ENCODE measurements at regions not wholly inside any gene's neighbourhood (a gene's known extent, or its start where the extent isn't known, plus 50 kb on each side); places are given as distances from the start of the nearest gene placed in this dataset.

- Histone ChIP-seq H2AFZ (ENCODE audit: low read depth, low read length) (no peak overlapping the region), H3K4me2 (ENCODE audit: insufficient read depth, low read length) (no peak overlapping the region)
- in situ Hi-C loops (cut with MboI) = loop anchor here (25.0 kb wide), 1 partner anchor 388 kb away; no protein-coding TSS in a partner anchor
- TF ChIP-seq C11orf30 (IDR thresholded peaks at IDR 0.05; ENCODE audit: low read depth) (no peak), MIER1 (IDR thresholded peaks at IDR 0.05; ENCODE audit: low read depth) (no peak), ZNF511 (CRISPR knock-in tag; IDR thresholded peaks at IDR 0.05) (no peak), SFPQ (IDR thresholded peaks at IDR 0.05; ENCODE audit: low read depth, low read length) (no peak), ZBTB33 (CRISPR knock-in tag; IDR thresholded peaks at IDR 0.05) (no peak), NR1H2 (CRISPR knock-in tag; IDR thresholded peaks at IDR 0.05) (no peak), ZNF23 (CRISPR knock-in tag; IDR thresholded peaks at IDR 0.05) (no peak), ZNF830 (CRISPR knock-in tag; IDR thresholded peaks at IDR 0.05) (no peak), ZNF184 (CRISPR knock-in tag; IDR thresholded peaks at IDR 0.05) (no peak), PHF21A (IDR thresholded peaks at IDR 0.05; ENCODE audit: borderline replicate concordance, low read depth) (no peak), MED1 (CRISPR knock-in tag; IDR thresholded peaks at IDR 0.05; ENCODE audit: borderline replicate concordance) (no peak), ZMIZ1 (IDR thresholded peaks at IDR 0.05; ENCODE audit: low read depth in 2 of 2, low read length in 2 of 2) (no peak)
Observed at GRCh38 chr7:155374276-155375252, 76.9 kb downstream of the INSIG1 start.

More at GRCh38 chr7:155374276-155375252, 76.9 kb downstream of the INSIG1 start:
- POLR2A ChIA-PET = interaction anchor here (0.7 kb wide), 1 partner anchor 13 kb away, joined by 4 read pairs; no protein-coding TSS in a partner anchor
- ATAC-seq (no peak), DNase-seq (ENCODE audit: extremely low read depth in 1 of 4, low spot score in 3 of 4) (no peak), FAIRE-seq (no peak)
- H3K9me3 ChIP-seq (replicated peaks; ENCODE audit: control insufficient read depth, insufficient read depth, low read depth, low read length) = no peaks in the 10 kb centered on the region
- H3K27ac ChIP-seq (ENCODE audit: extremely low read depth, low read depth, low read length) = no peak overlapping the region
- 48% methylated on average over 65 of the region's 110 CpGs for WGBS (ENCODE audit: insufficient coverage, low coverage, missing lambda C conversion rate)
- BruUV-seq (replicated peaks) = no TSS peak
- no peaks in the 10 kb centered on the region for H3K9me1 ChIP-seq (ENCODE audit: control insufficient read depth, insufficient read depth, low read length)
- H4K20me1 ChIP-seq (replicated peaks; ENCODE audit: control insufficient read depth, insufficient read depth, low read length) = 0 out of 2 replicates have a peak, but pooled peaks cover 6% of the 10 kb centered on the region
- H3K36me3 ChIP-seq (ENCODE audit: control insufficient read depth, insufficient read depth, low read length) = no peaks in the 10 kb centered on the region
- intact Hi-C loops (cut with micrococcal nuclease) = no loop called here
- no peak overlapping the region for H3K9ac ChIP-seq (ENCODE audit: insufficient read depth in 1 of 2, low read depth in 2 of 2, low read length in 2 of 2)
- H3K27me3 ChIP-seq (ENCODE audit: control insufficient read depth in 2 of 2, insufficient read depth in 2 of 2, low read length in 2 of 2) = peaks cover 62 to 85% of the 10 kb centered on the region in 2 experiments
- CTCF ChIA-PET (ENCODE audit: low intra/inter-chr PET ratio) = interaction anchor here (0.7 kb wide), 1 partner anchor 1618 kb away, joined by 4 read pairs; no protein-coding TSS in a partner anchor
- peaks cover 0 to 21% of the 10 kb centered on the region in 2 experiments; a peak in 1 of 5 replicates for H3K4me1 ChIP-seq (replicated peaks in 1 of 2; ENCODE audit: control insufficient read depth in 2 of 2, insufficient read depth in 2 of 2, low read length in 2 of 2)
- H3K79me2 ChIP-seq (ENCODE audit: control insufficient read depth, insufficient read depth, low read length) = no peaks in the 10 kb centered on the region
- no peak overlapping the region for H3K4me3 ChIP-seq

Measured in K562 (cell line).